ENCODE measurements at regions not wholly inside any gene's neighbourhood (a gene's known extent, or its start where the extent isn't known, plus 50 kb on each side); places are given as distances from the start of the nearest gene placed in this dataset.
"Not testable (repeated sequence)": the region's sequence is repeated elsewhere in the genome, so short reads cannot be mapped to it uniquely, and the experiment has no call there.

DNA sequence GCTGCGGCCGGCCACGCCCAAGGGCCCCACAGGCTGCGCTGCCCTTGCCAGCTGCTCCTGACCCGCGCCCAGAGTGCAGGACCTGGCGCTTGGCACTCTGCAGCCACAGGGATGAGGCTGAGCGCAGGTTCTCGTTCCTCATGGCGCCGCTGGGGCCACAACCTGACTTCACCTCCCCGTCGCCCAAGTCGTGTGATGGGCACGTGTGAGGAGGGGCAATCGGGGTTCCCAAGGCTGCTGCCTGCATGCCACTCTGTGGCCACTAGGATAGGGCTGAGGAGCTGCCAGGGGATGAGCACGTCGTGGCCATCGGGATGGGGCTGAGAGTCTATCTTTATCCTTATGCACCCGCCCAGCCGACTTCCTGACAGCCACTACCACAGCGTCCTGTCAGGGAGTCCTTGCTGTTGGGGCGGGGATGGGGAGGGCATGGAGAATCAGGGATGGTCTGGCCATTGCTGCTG is 1890.0 kb upstream of the CDH9 start:
- TF ChIP-seq, protein P1, sequence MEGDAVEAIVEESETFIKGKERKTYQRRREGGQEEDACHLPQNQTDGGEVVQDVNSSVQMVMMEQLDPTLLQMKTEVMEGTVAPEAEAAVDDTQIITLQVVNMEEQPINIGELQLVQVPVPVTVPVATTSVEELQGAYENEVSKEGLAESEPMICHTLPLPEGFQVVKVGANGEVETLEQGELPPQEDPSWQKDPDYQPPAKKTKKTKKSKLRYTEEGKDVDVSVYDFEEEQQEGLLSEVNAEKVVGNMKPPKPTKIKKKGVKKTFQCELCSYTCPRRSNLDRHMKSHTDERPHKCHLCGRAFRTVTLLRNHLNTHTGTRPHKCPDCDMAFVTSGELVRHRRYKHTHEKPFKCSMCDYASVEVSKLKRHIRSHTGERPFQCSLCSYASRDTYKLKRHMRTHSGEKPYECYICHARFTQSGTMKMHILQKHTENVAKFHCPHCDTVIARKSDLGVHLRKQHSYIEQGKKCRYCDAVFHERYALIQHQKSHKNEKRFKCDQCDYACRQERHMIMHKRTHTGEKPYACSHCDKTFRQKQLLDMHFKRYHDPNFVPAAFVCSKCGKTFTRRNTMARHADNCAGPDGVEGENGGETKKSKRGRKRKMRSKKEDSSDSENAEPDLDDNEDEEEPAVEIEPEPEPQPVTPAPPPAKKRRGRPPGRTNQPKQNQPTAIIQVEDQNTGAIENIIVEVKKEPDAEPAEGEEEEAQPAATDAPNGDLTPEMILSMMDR (IDR thresholded peaks at IDR 0.05), result not testable (repeated sequence)
- TF ChIP-seq POLR2A (IDR thresholded peaks at IDR 0.05; ENCODE audit: low read depth); POLR2AphosphoS5 (IDR thresholded peaks at IDR 0.05): not testable (repeated sequence)
